Activated effector memory CD4-positive, alpha-beta T cell treated with anti-CD3 and anti-CD28 coated beads, Interleukin-2, amount 50 U/mL, for 16 hours (primary cell): ENCODE measurements at regions not wholly inside any gene's neighbourhood (a gene's known extent, or its start where the extent isn't known, plus 50 kb on each side); places are given as distances from the start of the nearest gene placed in this dataset.

ENCODE experiments used
- DNase-seq: peaks from one replicate; pipeline ENCODE4 v3.0.0-alpha.2; 2020

DNA sequence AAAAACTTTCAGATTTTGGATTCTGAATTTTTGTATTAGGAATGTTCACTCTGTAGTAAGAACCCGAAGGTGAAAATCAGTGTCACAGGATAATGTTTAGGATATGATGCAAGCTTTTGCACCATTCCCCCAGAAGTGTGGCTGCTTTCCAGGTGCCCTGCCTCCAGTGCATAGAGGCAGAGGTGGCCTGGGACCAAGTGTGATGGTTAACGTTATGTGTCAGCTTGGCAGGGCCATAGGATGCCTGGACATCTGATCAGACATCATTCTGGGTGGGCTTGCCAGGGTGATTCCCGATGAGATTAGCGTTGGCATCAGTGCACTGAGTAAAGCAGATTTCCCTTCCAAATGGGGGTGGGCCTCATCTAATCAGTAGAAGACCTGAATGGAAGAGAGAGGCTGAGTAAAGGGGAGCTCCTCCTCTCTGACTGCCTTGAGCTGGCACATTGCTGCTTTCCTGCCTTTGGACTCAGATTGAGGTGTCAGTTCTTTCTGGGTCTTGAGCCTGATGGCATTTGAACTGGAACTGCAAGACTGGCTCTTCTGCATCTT is 177.4 kb upstream of the HS6ST1 start:
- no peak for DNase-seq

DNA sequence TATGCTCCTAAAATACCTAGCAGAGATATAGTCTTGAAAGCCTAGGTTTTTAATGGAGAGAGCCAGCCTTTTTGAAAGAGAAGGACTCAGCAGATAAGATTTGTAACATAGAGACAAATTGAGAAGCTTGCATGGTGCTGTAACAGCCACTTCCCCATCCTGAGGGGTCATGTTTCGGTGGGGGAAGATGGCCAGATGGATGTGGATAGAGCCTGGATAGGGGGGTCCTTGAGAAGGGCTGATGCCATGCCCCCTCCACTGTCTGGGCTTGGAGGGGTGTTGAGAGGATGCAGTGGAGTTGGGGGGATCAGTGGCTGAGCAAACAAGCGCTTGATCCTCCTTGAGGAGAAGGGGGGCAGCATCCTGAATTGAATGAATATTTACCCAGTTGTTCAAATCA is 178.0 kb upstream of the HS6ST1 start:
- DNase-seq: no peak

DNA sequence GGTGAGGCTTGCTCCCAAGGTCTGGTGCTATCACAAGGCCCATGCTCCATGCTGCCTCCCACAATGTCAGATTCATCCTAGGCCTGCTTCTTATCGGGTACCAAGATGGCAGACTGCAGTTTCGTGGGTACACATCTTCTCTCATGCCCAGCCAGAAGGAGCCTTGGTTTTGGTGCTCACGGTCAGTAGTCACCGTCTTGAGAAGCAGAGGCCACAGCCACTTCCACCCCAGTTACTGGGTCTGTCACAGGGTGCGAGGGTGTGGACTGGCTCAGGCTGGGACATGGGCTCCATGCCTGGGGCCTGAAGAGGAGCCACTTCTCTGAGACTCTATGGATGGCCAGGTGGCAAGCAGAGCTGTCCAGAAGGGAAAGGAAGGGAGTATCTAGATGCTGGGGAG is 178.8 kb upstream of the HS6ST1 start:
- DNase-seq: peak; percentile 16

DNA sequence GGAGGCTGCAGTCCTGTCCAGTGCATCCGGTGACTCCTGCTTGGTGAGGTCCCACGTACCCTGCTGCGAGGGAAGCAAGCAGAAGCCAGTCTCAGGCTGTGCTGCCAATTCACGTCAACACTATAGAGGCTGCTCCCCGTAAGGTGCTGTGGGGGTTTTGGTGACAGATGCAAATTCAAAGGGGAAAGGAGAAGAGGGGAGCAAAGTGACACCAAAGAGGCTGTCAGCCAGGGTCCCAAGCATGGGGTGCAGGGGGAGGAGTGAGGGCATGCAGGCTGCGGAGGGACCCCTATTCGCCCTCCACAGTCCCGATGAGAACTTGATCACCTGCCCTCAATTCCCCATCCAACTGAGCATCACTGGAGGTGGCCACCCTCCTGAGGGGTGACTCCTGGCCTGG is 179.4 kb upstream of the HS6ST1 start:
- DNase-seq: peak; percentile 44

DNA sequence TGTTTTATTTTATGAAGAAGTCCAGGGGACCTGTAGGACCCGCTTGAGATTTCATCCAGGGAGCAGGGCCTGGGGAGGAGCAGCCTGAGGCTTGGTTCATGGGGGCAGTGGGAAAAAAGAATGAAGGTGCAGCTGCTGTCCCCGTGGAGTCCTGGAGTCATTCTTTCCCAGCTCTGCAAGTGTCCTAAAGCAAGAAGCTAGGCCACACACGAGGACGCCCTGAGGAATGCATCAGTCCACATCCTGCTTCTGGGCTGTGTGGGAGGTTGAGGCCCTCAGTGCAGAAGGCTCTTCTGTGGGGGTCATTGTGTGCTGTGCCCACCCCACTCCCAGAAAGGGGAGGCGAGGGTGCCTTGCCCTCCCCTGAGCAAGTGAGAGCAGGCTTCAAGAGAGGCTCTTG is 179.9 kb upstream of the HS6ST1 start:
- peak; percentile 42 for DNase-seq

DNA sequence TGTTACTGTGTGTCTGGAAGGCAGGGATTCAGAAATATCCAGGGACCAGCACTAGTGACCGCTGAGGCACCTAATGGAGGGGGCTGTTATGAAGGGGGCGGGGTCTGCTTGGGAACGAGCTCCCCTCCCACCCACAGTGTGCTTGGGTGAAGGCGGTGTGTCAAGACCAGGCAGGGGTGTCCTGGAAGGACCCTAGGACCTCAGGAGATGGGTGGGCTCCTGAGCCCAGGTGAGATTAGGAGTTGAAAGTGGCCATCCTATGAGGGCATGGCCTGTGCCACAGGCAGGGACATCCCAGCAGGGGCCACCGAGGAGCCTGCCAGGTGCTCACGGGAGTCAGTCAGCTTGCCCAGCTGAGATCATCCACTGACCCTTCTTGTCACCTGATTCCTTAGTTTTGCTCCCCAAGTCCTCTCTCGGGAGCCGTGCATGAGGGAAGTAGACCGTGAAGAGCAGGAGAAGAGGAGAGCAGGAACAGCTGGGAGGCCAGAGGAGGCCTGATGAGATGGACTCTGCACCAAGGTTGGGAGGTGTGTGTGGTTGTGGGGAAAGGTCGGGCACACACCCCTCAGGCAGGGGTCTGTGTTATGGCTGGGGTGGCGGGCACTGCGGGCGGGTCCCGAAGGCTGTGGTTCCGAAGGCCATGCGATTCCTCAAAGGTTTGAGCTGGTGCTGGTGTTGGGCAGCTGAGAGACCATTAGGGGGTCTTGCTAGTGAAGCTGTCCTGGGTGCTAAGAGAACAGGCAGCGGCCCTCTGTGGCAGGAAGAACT is 180.9 kb upstream of the HS6ST1 start:
- DNase-seq: peak; percentile 49

DNA sequence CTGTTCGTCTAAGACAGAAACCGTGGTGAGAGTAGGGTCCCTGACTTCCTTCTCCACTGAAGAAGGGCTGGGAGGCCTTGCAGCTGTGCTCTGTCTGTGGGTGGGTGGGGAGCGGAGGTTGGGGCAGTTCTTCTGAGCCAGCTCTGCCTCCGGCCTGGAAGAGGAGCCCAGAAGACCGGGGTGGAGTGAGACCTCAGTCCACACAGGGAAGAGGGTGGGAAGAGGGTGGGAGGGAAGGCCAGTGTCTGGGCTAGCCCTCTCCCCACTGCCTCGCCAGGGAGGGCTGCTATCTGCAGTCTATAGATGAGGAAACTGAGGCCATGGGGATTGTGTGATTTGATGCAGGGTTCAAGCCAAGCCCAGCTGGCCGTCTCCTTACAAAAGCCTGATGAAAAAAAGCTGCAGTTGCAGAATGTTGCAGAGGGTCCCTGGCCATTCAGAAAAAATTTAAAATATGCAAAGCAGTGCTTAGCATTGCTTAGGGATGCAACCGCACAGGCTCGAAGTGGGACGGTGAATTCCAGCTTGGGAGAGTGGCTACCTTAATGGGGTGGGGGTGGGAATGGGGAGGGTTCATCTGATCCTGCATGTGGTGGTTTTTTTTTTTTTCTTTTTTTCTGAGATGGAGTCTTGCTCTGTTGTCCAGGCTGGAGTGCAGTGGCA is 181.6 kb upstream of the HS6ST1 start:
- DNase-seq: peak; percentile 13

DNA sequence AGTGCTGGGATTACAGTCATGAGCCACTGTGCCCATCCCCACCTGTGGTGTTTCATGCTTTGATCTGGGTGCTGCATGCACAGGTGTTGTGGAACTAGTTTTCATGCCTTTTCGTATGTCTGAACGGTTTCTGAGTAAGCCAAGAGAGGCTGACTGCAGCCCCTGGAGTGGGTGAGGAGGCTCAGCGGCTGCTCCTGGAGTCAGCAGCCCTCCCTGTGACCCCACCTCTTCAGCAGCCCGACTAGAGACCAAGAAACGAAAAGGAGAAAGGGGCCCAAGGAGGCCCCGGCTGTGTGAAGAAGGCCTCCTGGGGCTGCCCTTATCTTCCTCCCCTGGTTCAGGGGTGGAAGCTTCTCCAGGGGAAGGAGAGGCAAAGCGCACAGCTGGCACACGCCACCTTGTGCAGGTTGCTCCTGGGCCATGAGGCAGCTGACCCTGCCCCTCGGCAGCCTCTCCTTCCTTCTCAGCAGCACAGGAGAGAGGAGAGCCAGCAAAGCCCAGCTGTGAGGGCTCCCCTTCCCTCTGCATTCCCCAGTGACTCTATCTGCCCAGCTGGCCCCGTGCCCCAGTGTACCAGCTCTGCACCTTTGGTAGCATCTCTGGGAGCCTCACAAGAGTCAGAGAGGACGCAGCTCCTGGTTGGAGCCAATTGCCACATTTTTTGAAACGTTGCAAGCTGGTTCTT is 182.5 kb upstream of the HS6ST1 start:
- peak; percentile 47 for DNase-seq

DNA sequence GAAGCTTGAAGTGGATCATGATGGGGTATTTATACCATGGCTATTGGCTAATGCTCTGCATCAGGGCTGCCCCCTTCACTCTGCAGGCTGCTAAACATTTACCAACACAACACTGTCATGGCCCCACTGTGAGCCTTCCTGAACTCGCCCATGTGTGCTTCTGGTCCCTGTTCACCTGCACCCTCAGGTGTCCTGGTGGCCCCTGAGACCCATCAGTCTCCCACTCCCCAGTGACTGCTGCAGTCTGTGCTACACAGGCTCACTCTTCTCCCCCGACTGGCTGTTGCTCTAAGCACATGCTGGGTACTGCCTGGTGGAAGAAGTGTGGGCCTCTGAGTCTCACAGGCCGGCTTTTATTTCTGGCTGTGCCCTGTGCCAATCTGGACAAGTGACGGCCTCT is 183.0 kb upstream of the HS6ST1 start:
- DNase-seq: peak; percentile 53

DNA sequence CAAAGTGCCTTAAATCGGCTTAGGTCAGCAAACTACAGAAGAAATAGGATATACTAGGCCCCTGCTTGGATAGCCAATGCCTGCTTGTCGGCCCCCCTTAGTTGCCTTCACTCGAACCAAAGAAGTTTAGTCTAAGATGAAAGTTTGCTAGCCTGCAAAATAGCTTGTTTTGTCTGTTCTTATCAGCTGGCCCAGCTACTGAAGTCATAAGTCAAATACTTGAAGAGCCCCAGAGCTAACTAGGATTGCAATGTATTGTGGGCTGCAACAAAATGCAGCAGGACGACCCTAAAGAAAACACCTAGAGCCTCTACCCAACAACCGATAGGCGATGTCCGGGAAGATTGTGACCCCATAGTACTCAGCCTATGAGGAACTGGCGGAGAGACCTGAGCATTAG is 183.5 kb upstream of the HS6ST1 start:
- peak; percentile 38 for DNase-seq

DNA sequence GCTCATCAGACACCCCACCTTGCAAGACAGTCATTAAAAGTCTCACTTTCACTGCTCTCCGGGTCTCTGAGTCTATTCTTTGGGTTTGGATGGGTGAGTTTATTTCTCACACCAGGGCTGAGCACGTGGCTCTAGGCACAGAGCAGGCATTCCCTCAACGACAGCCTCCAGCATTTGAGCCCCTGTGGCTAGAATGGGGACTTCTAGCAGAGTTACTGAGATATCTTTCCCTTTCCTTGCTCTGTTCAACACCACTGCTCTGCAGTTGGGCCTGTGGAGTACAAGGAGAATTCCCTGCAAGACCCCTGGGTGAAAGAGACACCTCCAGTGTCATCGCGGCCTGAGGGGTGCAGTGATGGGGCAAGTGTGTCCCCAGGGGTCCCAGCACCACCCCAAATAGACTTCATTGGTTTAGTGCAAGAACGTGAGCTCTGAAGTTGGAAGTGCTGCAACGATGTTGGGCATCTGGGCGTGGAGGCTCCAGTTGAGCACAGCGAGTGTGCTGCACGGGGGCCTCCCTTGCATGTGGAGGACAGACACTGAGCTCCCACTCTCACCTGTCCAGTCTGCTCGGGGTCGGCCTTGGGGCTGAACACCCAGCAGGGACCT is 184.1 kb upstream of the HS6ST1 start:
- peak; percentile 45 for DNase-seq

DNA sequence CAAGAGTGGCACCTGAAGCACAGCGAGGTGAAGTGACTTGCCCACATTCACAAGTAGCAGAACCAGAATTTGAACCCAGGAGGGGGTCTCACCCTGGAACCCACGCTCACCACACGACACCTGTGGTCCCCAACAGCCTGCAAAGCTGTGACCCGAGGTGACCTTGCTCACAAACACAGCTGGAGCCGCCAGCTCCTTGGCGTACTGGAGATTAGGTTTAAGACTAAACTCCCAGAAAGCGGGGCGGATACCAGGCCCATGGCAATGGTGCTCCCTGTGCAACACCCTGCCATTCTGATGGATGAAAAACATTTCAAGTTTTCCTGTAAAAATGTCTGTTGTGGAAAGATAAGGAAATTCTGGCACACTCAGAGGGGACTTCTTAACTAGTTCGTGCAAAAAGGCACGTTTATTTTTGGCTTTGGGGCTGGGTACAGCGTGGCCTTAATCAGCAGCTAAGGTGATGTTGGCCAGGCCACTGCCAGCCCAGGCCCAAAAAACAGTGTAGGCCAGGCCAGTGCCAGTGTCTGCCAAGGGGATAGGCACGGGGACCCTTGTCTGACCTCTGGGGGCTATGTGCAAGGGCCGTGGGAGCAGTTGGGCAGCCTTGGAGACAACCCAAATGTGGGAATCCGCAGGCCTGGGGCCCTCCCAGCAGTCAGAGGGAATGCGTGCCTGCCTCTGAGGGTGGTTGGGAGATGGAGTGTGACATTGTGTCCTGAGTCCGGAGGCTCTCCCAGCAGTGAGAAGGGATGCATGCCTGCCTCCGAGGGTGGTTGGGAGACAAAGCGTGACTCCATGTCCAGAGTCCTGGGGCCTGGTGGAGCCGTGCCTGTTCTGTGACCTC is 185.0 kb upstream of the HS6ST1 start:
- DNase-seq: peak; percentile 46

DNA sequence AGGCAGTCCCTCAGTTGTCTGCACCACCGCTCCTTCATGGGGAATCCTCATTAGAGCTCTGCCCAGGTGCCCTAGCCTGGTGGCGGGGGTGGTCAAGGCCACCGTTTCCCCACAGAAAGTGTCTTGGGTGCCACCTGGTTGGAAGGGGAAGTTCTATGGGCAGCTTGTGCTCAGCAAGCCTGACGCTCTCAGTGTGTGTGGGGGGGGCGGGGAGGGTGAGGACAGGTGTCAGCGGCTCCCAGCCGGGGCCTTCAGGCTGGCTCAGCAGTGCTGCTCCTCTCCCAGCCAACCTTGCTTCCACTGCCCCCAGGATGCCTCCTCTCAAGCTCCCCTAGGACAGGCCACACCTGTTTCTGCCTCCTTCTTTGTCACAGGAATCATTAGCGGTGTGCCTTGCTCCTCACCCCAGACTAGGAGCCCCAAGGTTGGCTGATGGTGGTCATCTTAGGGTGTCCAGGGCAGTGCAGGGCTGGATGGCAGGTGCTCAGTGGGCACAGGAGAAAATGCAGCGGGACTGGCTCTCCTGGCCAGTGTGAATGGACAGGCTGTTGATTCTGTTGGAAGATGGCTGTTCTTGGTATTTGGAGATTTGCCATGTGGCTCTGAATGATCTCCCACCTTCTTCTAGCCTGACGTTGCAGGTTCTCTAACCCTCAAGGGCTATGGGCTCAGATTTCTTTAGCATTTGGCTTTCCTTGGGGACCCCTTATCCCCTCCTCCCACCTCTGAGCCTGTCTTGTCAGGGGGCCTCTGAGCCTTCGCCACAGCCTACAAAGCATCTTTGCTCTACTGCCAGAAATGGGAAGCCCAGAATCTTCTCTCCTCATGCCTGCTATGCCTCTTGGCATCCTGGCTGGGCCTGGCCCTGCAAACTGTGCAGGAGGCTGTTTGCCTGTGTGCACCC is 185.8 kb upstream of the HS6ST1 start:
- DNase-seq: peak; percentile 36

DNA sequence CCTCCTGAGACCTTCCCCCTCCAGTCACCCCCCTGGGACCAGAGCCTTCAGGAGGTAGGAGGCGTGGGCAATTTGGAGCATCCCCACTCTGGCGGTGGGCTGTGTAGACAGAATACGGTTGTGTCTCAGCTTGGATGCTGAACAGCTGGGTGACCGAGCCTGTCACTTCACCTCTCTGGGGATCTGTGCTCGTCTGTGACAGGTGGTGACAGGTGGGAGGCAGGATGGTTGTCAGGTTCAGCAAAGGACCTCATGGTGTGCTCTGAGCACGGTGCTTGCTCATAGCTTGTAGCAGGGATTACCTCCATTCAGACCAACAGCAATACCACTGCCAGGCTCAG is 186.5 kb upstream of the HS6ST1 start:
- DNase-seq: peak; percentile 36

DNA sequence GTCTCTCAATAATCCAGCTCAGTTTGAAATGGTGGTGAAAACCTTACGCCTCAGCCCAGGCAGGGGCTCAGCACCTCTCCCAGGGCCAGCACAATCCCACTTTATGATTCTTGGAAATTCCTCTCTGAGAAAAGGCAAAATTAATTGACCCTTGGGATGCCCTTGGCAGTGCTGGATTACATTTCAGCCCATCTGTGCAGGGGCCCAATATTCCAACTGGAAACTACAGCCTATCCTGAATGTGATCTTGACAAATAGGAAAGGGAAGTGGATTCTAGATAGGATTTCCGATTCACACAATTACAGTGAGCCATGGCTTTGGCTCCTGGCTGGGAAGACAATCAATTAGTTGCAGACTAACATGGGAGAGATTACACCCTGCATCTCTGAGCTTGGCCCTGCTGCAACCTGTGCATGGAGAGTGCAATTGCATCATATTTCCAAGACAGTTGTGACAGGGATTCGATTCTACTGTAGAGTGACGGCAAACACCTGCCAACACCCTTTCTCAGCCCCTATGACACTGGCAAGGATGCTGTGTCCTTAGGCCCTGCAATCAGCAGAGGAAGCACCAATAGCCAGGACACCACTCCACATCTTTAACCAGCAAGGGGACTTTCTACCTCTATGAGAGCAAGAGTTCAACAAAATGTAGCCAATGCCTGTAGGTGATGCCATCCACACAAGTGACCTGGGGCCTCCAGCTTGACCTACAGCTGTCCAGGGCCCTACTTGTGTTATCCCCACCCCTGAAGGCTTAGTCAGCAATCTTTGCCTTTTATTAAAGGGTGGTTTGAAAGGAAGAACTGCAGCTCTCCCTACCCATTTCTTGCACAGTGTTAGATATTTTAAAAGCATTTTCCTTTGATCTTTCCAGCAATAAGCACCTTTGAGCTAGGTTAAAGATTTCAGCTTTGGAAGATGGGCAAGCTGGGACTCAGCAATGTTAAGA is 187.2 kb upstream of the HS6ST1 start:
- DNase-seq: peak; percentile 42

DNA sequence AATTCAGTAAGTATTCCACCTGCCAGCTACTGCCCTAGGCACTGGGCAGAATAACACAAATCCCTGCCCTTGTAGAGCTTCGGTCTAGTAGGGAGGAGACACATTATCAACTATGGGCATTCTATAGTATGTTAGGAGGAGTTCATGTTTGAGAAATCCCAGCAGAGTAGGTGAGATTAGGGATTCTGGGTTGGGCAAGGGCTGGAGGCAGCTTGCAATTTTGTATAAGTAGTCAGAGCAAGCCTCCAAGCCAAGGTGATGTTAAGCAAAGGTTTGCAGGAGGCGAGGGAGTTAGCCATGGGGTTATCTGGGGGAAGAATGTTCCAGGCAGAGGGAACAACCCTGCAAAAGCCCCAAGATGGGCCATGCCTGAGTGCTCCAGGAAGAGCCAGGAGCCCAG is 187.9 kb upstream of the HS6ST1 start:
- DNase-seq: peak; percentile 17

DNA sequence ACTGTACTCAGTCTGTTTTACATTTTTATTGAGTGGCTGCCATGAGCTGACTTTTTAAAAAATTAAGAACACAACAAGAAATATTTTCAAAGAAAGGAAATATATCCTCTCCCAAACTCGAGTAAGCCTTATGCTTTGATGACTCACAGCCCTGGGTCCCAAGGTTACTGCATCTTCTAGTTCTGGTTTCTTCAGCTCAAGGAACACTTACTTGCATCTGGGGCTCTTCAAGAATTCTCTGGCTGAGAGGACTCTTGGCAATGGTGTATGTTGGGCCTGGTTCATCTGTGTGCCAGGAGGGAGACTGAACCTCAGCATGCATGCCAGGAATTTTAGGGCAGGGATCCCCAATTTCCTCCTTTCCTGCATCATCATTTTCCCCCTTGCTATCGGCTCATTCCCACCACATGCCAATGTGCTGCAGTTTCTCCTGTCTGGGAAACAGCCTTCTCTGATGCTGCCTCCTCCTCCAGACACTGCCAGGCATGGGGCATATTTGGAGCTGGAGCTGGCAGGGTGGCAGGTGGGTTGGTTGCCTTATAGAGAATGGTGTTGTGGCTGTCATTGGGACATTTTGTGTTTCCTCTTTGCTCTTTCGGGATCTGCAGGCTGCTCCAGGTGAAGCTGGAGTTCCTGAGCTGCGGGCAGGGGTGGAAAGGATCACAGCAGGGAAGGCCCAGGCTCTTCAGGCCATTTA is 192.2 kb upstream of the HS6ST1 start:
- peak; percentile 28 for DNase-seq

DNA sequence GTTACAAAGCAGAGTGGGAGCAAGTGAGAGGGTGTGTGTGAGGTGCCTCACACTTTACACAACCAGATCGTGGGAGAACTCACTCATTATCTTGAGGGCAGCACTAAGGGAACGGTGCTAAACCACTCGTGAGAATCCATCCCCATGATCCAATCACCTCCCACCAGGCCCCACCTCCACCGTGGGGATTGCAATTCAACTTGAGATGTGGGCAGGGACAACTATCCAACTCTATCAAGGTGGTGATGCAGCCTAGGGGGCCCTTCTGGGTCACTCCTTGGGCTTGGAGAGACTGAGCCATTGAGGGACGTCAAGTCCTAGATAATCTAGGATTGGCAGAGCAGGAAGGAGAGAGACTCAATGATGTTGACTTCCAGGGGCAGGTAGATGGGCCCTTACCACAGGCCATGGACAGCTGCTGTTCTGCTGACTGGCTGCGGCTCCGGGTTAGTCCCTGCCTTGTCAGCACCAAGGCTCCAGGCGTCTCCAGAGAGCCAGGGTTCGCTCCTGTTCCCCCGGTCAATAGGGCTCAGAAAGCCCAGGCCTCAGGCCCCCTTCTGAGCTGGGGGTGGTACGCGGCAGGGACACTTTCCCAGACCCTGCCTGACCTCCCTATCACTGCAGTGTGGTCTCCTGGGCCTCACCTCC is 193.2 kb upstream of the HS6ST1 start:
- peak; percentile 43 for DNase-seq
